ENCODE measurements at regions not wholly inside any gene's neighbourhood (a gene's known extent, or its start where the extent isn't known, plus 50 kb on each side); places are given as distances from the start of the nearest gene placed in this dataset.
"Not testable (repeated sequence)": the region's sequence is repeated elsewhere in the genome, so short reads cannot be mapped to it uniquely, and the experiment has no call there.

DNA sequence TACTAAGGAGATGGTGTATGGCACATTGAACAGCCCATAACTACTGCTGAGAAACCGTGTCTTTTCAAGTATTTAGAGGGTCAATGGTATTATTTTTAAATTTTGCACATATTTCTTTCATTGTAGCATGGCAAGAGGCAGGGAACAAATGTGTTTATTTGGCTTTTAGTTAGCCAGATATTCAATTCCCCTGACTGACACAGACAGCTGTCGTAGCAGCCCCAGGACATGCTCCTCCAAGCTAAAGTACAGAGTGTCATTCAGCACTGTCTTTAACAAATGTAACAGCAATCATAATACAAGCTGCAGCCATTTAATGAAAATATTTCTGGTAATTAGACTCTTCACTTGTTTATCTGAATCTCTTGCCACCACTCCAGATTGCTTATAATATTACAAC, 687.1 kb downstream of the KLHL13 start:
- no peak overlapping the region for H3K27ac ChIP-seq (ENCODE audit: low read length)
- no peak for DNase-seq
- H3K79me2 ChIP-seq (ENCODE audit: low read length), result no peaks in the 10 kb centered on the region
- no peaks in the 10 kb centered on the region for H3K4me1 ChIP-seq (ENCODE audit: low read length)
- H3K4me2 ChIP-seq (ENCODE audit: low read depth, low read length, poor library complexity, severe bottlenecking), result no peak overlapping the region
- H3K27me3 ChIP-seq (ENCODE audit: low read length), result no peaks in the 10 kb centered on the region
- no peak overlapping the region for H2AFZ ChIP-seq (ENCODE audit: low read length)
- no peaks in the 10 kb centered on the region for H3K9me3 ChIP-seq (ENCODE audit: low read length)
- no peak overlapping the region for H3K9ac ChIP-seq (ENCODE audit: low read length)
- no peaks in the 10 kb centered on the region for H4K20me1 ChIP-seq (ENCODE audit: insufficient read depth, low read depth, low read length)
- no peaks in the 10 kb centered on the region for H3K9me2 ChIP-seq (replicated peaks; ENCODE audit: insufficient read depth, low read length)
- no peaks in the 10 kb centered on the region for H3K36me3 ChIP-seq (ENCODE audit: insufficient read depth, low read length)
- H3K4me3 ChIP-seq (ENCODE audit: low read length), result no peak overlapping the region

DNA sequence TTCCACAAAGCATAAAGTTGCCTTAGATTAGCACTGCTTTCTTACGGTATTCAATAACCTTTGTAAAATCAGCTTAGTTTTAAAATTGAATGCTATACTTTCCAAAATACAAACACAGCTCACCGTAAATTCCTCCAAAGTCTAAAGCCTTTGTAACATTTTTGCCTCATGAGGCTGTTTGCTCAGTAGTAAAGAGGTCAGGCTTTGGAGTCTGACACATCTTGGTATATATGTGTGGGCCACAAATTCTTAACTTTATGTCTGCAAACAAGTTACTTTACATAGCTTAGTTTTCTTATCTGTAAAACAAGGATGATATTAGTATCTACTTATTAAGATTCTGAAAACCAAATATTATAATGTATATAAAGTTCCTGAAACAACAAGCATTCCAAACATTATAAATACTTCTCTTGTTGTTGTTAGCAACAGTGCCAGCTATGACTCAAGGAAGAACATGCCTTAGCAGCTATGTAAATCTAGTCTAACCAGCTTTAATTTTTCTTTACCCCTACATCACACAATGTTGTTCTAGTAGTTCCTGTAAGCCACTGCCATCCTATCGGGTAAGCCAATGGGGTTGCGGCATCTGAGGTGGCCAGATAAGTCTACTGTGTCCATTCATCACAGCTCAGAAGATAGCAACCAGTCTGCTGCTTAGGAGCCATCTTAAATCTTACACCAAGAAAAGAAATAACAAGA, 709.0 kb downstream of the KLHL13 start:
- no peak overlapping the region for H2AFZ ChIP-seq (ENCODE audit: low read length)
- H3K4me3 ChIP-seq (ENCODE audit: low read length), result no peak overlapping the region
- H3K27ac ChIP-seq (ENCODE audit: low read length), result no peak overlapping the region
- no peak overlapping the region for H3K4me2 ChIP-seq (ENCODE audit: low read depth, low read length, poor library complexity, severe bottlenecking)
- H3K4me1 ChIP-seq (ENCODE audit: low read length), result no peaks in the 10 kb centered on the region
- no peaks in the 10 kb centered on the region for H3K9me2 ChIP-seq (replicated peaks; ENCODE audit: insufficient read depth, low read length)
- H3K9me3 ChIP-seq (ENCODE audit: low read length), result no peaks in the 10 kb centered on the region
- H3K79me2 ChIP-seq (ENCODE audit: low read length), result no peaks in the 10 kb centered on the region
- H3K27me3 ChIP-seq (ENCODE audit: low read length), result no peaks in the 10 kb centered on the region
- DNase-seq, result no peak
- H3K9ac ChIP-seq (ENCODE audit: low read length), result no peak overlapping the region
- H3K36me3 ChIP-seq (ENCODE audit: insufficient read depth, low read length), result no peaks in the 10 kb centered on the region
- no peaks in the 10 kb centered on the region for H4K20me1 ChIP-seq (ENCODE audit: insufficient read depth, low read depth, low read length)

DNA sequence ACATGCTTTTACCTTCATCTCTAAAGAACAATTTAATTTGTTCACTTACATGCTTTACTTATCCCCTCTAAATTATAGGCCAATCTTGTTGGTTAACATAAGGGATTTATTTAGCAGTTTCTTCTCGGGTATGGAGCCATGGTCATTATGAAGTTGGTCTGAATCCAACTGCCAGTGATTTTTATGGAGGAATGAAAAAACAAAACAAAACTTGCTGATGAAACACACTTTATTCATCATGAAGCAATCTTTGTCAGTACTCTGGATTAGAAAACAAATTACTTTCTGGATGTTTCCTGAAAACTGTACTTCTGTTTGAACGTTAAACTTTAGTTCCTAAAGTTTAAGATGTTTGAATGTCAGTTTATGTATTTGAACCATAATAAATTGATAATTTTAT, 715.8 kb downstream of the KLHL13 start:
- DNase-seq, result no peak
- Histone ChIP-seq H4K20me1 (ENCODE audit: insufficient read depth, low read depth, low read length) (no peaks in the 10 kb centered on the region), H3K9ac (ENCODE audit: low read length) (no peak overlapping the region), H3K27me3 (ENCODE audit: low read length) (no peaks in the 10 kb centered on the region), H3K4me1 (ENCODE audit: low read length) (no peaks in the 10 kb centered on the region), H3K4me3 (ENCODE audit: low read length) (no peak overlapping the region), H2AFZ (ENCODE audit: low read length) (no peak overlapping the region), H3K27ac (ENCODE audit: low read length) (no peak overlapping the region), H3K9me3 (ENCODE audit: low read length) (no peaks in the 10 kb centered on the region), H3K4me2 (ENCODE audit: low read depth, low read length, poor library complexity, severe bottlenecking) (no peak overlapping the region), H3K9me2 (replicated peaks; ENCODE audit: insufficient read depth, low read length) (no peaks in the 10 kb centered on the region), H3K36me3 (ENCODE audit: insufficient read depth, low read length) (no peaks in the 10 kb centered on the region), H3K79me2 (ENCODE audit: low read length) (no peaks in the 10 kb centered on the region)

DNA sequence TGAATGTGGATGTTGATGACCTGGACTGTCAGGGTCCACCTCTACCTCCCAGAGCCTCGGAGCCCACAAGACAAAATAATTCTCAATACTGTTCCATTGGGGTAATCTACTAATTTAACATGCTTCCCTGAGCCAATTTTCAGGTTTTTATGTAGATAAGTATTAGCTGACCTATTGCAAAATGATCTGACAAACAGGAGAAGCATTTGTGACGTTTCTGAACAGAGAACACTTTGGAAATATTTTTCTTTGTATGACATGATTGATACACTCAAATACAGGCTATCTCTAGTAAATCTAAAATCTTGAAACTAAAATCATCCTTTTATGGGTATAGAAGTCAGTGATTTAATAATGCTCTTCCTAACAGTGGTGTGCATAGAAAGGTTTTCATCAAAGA, 716.6 kb downstream of the KLHL13 start:
- Histone ChIP-seq H3K27me3 (ENCODE audit: low read length) (no peaks in the 10 kb centered on the region), H3K9ac (ENCODE audit: low read length) (no peak overlapping the region), H4K20me1 (ENCODE audit: insufficient read depth, low read depth, low read length) (no peaks in the 10 kb centered on the region), H3K79me2 (ENCODE audit: low read length) (no peaks in the 10 kb centered on the region), H3K4me2 (ENCODE audit: low read depth, low read length, poor library complexity, severe bottlenecking) (no peak overlapping the region), H3K27ac (ENCODE audit: low read length) (no peak overlapping the region), H3K9me3 (ENCODE audit: low read length) (no peaks in the 10 kb centered on the region), H3K4me1 (ENCODE audit: low read length) (no peaks in the 10 kb centered on the region), H3K36me3 (ENCODE audit: insufficient read depth, low read length) (no peaks in the 10 kb centered on the region), H3K4me3 (ENCODE audit: low read length) (no peak overlapping the region), H2AFZ (ENCODE audit: low read length) (no peak overlapping the region), H3K9me2 (replicated peaks; ENCODE audit: insufficient read depth, low read length) (no peaks in the 10 kb centered on the region)
- no peak for DNase-seq

DNA sequence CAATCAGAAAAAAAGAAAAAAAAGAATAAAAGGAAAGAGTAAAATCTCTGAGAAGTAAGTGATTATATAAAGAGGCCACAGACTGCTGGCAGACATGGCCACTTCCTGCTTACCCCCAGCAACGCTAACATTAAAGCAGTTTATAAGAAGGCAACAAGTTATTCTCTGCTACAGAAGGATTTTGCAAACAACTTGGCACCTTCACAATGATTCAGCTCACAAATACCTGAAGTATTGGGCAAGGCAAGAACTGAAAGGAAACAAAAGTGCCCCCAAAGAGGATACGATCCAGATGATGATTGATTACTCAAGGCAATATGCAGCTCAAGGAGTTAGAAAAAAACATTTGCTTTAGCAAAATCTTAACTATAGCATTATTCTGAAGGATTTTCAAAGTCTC, 718.8 kb downstream of the KLHL13 start:
- H2AFZ ChIP-seq (ENCODE audit: low read length), result no peak overlapping the region
- no peak overlapping the region for H3K4me3 ChIP-seq (ENCODE audit: low read length)
- no peak for DNase-seq
- no peaks in the 10 kb centered on the region for H3K27me3 ChIP-seq (ENCODE audit: low read length)
- H3K9me3 ChIP-seq (ENCODE audit: low read length), result no peaks in the 10 kb centered on the region
- H3K4me1 ChIP-seq (ENCODE audit: low read length), result no peaks in the 10 kb centered on the region
- no peak overlapping the region for H3K27ac ChIP-seq (ENCODE audit: low read length)
- H3K9me2 ChIP-seq (replicated peaks; ENCODE audit: insufficient read depth, low read length), result no peaks in the 10 kb centered on the region
- no peak overlapping the region for H3K9ac ChIP-seq (ENCODE audit: low read length)
- H3K36me3 ChIP-seq (ENCODE audit: insufficient read depth, low read length), result no peaks in the 10 kb centered on the region
- H4K20me1 ChIP-seq (ENCODE audit: insufficient read depth, low read depth, low read length), result no peaks in the 10 kb centered on the region
- H3K79me2 ChIP-seq (ENCODE audit: low read length), result no peaks in the 10 kb centered on the region
- no peak overlapping the region for H3K4me2 ChIP-seq (ENCODE audit: low read depth, low read length, poor library complexity, severe bottlenecking)

DNA sequence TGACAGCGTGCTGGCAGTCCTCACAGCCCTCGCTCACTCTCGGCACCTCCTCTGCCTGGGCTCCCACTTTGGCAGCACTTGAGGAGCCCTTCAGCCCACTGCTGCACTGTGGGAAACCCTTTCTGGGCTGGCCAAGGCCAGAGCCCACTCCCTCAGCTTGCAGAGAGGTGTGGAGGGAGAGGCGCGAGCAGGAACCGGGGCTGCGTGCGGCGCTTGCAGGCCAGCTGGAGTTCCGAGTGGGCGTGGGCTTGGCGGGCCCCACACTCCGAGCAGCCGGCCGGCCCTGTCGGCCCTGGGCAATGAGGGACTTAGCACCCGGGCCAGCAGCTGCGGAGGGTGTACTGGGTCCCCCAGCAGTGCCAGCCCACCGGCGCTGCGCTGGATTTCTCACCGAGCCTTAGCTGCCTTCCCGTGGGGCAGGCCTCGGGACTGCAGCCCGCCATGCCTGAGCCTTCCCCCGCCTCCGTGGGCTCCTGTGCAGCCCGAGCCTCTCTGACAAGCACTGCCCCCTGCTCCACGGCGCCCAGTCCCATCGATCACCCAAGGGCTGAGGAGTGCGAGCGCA, 722.0 kb downstream of the KLHL13 start:
- H3K9me2 ChIP-seq (replicated peaks; ENCODE audit: insufficient read depth, low read length); H3K9me3 ChIP-seq (ENCODE audit: low read length); H3K27me3 ChIP-seq (ENCODE audit: low read length); H3K36me3 ChIP-seq (ENCODE audit: insufficient read depth, low read length); H3K79me2 ChIP-seq (ENCODE audit: low read length); H3K9ac ChIP-seq (ENCODE audit: low read length); H3K4me1 ChIP-seq (ENCODE audit: low read length); H3K27ac ChIP-seq (ENCODE audit: low read length); DNase-seq; H2AFZ ChIP-seq (ENCODE audit: low read length); H3K4me3 ChIP-seq (ENCODE audit: low read length); H3K4me2 ChIP-seq (ENCODE audit: low read depth, low read length, poor library complexity, severe bottlenecking); H4K20me1 ChIP-seq (ENCODE audit: insufficient read depth, low read depth, low read length): not testable (repeated sequence)

DNA sequence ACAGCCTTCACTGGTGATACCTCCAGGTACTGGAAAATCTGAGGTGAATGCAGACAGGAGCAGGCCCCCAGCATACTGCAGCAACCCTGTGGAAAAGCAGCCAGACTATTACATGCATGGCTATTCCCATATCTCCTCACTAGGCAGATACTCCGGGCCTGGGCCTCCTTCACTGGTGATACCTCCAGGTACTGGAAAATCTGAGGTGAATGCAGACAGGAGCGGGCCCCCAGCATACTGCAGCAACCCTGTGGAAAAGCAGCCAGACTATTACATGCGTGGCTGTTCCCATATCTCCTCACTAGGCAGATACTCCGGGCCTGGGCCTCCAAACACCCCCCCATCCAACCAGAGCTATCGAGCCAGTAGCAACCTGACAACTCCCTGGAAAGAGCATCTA, 724.2 kb downstream of the KLHL13 start:
- not testable (repeated sequence) for H3K9me2 ChIP-seq (replicated peaks; ENCODE audit: insufficient read depth, low read length); H3K27me3 ChIP-seq (ENCODE audit: low read length); H3K4me3 ChIP-seq (ENCODE audit: low read length); H2AFZ ChIP-seq (ENCODE audit: low read length); H3K27ac ChIP-seq (ENCODE audit: low read length); DNase-seq; H3K79me2 ChIP-seq (ENCODE audit: low read length); H3K9ac ChIP-seq (ENCODE audit: low read length); H3K36me3 ChIP-seq (ENCODE audit: insufficient read depth, low read length); H4K20me1 ChIP-seq (ENCODE audit: insufficient read depth, low read depth, low read length); H3K9me3 ChIP-seq (ENCODE audit: low read length); H3K4me2 ChIP-seq (ENCODE audit: low read depth, low read length, poor library complexity, severe bottlenecking); H3K4me1 ChIP-seq (ENCODE audit: low read length)

DNA sequence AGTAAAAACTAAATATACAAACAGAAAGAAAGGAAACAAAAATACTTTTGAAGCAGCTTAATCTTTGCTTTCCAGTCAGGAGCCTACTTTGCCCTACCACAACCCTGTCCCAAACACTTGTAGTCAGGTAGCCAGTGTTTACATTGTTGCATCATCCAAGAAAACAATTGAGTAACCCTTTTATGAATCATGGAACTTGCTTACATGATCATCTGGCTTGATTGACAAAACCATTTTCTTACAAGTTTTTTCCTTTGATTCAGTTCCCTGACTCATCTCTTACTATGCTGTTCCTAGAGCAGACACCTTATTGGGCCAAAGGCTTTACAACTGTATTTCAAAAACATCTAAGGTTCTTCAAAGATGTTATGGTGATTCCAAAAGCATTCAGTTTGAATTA, 740.1 kb downstream of the KLHL13 start:
- Histone ChIP-seq H3K9ac (ENCODE audit: low read length) (no peak overlapping the region), H3K9me2 (replicated peaks; ENCODE audit: insufficient read depth, low read length) (no peaks in the 10 kb centered on the region), H3K9me3 (ENCODE audit: low read length) (no peaks in the 10 kb centered on the region), H3K27ac (ENCODE audit: low read length) (no peak overlapping the region), H3K27me3 (ENCODE audit: low read length) (no peaks in the 10 kb centered on the region), H3K79me2 (ENCODE audit: low read length) (no peaks in the 10 kb centered on the region), H3K4me2 (ENCODE audit: low read depth, low read length, poor library complexity, severe bottlenecking) (no peak overlapping the region), H3K4me1 (ENCODE audit: low read length) (no peaks in the 10 kb centered on the region), H3K4me3 (ENCODE audit: low read length) (no peak overlapping the region), H4K20me1 (ENCODE audit: insufficient read depth, low read depth, low read length) (no peaks in the 10 kb centered on the region), H2AFZ (ENCODE audit: low read length) (no peak overlapping the region), H3K36me3 (ENCODE audit: insufficient read depth, low read length) (no peaks in the 10 kb centered on the region)
- no peak for DNase-seq
